Thyroid gland (tissue), 4 donors: ENCODE measurements at regions not wholly inside any gene's neighbourhood (a gene's known extent, or its start where the extent isn't known, plus 50 kb on each side); places are given as distances from the start of the nearest gene placed in this dataset.

ENCODE experiments used
- DNase-seq, 2 donors: peaks; one replicate each; pipeline ENCODE4 v3.0.0-alpha.2; 2019
- H3K27ac ChIP-seq, 3 donors: fragments of 200-600 bp; sonication (generic); 1 replicate in 2 of 3; 2 replicates in 1 of 3; pipeline ENCODE4 v1.5.1; 2016 to 2019; ENCODE audit warnings: mild to moderate bottlenecking in 1 of 3, moderate library complexity in 1 of 3
- H3K27me3 ChIP-seq: fragments of 200-600 bp; sonication (generic); one replicate; pipeline ENCODE4 v1.5.1; 2019
- H3K36me3 ChIP-seq, 2 donors: fragments of 200-600 bp; sonication (generic); one replicate each; pipeline ENCODE4 v1.5.1; 2016 to 2019
- H3K4me1 ChIP-seq, 2 donors: fragments of 200-600 bp; sonication (generic); one replicate each; pipeline ENCODE4 v1.5.1; 2017 to 2019
- H3K4me3 ChIP-seq, 3 donors: fragments of 200-600 bp; sonication (generic); replicated peaks in 1 of 3; 1 replicate in 2 of 3; 2 replicates in 1 of 3; pipeline ENCODE4 v1.5.1; 2016; ENCODE audit warnings: mild to moderate bottlenecking in 1 of 3
- H3K9me3 ChIP-seq: fragments of 200-600 bp; sonication (generic); one replicate; pipeline ENCODE4 v1.5.1; 2017
- CTCF ChIP-seq, 6 experiments: fragments of 200-600 bp in 3 of 6; fragments of 450-650 bp in 3 of 6; sonication (generic) in 3 of 6; IDR thresholded peaks; one replicate each; pipeline ENCODE4 v1.5.1; 2016 to 2019; ENCODE audit warnings: antibody characterized with exemption in 6 of 6, mild to moderate bottlenecking in 2 of 6, inconsistent platforms in 1 of 6, moderate library complexity in 1 of 6
- POLR2A ChIP-seq, 2 donors: fragments of 450-650 bp; IDR thresholded peaks; one replicate each; pipeline ENCODE4 v1.6.1; 2017; ENCODE audit warnings: antibody characterized with exemption in 2 of 2, mild to moderate bottlenecking in 2 of 2, moderate library complexity in 1 of 2
- WGBS, 2 donors: methylation state at CpG; one replicate each; pipeline ENCODE4 v1.1.5; 2017; 5-methylcytosine and 5-hydroxymethylcytosine counted together
- intact Hi-C: fragments of 100-400 bp; cut with DNase I; formaldehyde crosslinking; loops from one replicate; pipeline ENCODE4 v1.15.1; 2023

GRCh38 chr4:125725957-125726525 lies 411.3 kb downstream of the FAT4 start:
- H3K27me3 ChIP-seq: no peaks in the 10 kb centered on the region
- no peaks in the 10 kb centered on the region for H3K9me3 ChIP-seq
- 89 to 92% methylated on average over 4 of the region's 4 CpGs for WGBS, 2 donors
- H3K4me3 ChIP-seq: no peak overlapping the region
- H3K27ac ChIP-seq: no peak overlapping the region
- peaks cover 9 to 20% of the 10 kb centered on the region in 2 donors for H3K4me1 ChIP-seq
- H3K36me3 ChIP-seq: no peaks in the 10 kb centered on the region
- DNase-seq: no peak
- intact Hi-C loops: no loop called here
- no peak for TF ChIP-seq CTCF (IDR thresholded peaks at IDR 0.05)
- TF ChIP-seq POLR2A (IDR thresholded peaks at IDR 0.05): no peak

DNA sequence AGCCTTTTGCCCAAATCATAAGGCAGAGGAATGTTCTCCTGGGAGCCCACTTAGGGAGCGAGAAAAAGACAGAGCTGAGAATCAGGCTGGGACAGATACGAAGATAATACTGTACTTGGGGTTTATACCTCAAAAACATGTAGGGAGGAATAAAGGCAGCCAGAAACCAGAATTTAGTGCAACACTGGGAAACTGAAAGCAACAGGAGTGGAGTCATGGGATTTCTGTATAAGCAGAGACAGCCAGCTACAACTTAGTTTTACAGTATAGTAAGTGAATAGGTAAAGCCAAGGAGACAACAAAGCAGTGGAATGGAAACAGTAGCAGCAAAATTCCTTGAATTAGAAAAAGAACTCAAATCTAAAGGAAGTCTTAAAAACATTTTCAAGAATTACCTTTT lies 413.2 kb downstream of the FAT4 start:
- intact Hi-C loops: no loop called here
- Histone ChIP-seq H3K9me3 (no peaks in the 10 kb centered on the region), H3K36me3 (no peaks in the 10 kb centered on the region), H3K4me1 (peaks cover 9 to 20% of the 10 kb centered on the region in 2 donors), H3K27ac (peak overlapping the region in 1 of 3 donors; percentile 27), H3K4me3 (no peak overlapping the region), H3K27me3 (no peaks in the 10 kb centered on the region)
- TF ChIP-seq POLR2A (IDR thresholded peaks at IDR 0.05) (no peak), CTCF (IDR thresholded peaks at IDR 0.05) (no peak)
- no peak for DNase-seq
- 93 to 99% methylated on average over 2 of the region's 2 CpGs for WGBS, 2 donors

DNA sequence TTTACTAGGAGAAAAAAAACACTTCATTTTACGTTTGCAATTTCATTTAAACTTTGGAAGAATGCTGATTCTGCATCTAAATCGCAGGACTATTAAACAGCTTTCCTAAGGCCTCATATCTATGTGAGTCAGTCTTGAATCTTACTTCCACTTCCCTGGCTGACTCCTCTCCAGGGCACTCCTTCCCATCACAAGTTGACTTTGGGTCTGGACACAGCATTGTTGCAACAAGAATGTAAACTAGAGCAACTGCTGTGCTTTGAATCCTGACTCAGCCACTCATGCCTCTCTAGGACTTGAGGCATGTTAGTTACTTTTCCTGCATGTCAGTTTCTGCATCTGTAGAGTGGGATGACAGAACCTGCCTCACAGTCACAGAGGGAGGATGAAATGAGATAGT lies 413.8 kb downstream of the FAT4 start:
- TF ChIP-seq POLR2A (IDR thresholded peaks at IDR 0.05) (no peak), CTCF (IDR thresholded peaks at IDR 0.05) (no peak)
- Histone ChIP-seq H3K27ac (peak overlapping the region in 2 of 3 donors; percentile 27 to 69), H3K27me3 (no peaks in the 10 kb centered on the region), H3K36me3 (no peaks in the 10 kb centered on the region), H3K4me3 (no peak overlapping the region), H3K9me3 (no peaks in the 10 kb centered on the region), H3K4me1 (peaks cover 9 to 20% of the 10 kb centered on the region in 2 donors)
- WGBS, 2 donors: 72 to 85% methylated on average over 2 of the region's 2 CpGs
- intact Hi-C loops: no loop called here
- DNase-seq: peak; percentile 43 to 63

DNA sequence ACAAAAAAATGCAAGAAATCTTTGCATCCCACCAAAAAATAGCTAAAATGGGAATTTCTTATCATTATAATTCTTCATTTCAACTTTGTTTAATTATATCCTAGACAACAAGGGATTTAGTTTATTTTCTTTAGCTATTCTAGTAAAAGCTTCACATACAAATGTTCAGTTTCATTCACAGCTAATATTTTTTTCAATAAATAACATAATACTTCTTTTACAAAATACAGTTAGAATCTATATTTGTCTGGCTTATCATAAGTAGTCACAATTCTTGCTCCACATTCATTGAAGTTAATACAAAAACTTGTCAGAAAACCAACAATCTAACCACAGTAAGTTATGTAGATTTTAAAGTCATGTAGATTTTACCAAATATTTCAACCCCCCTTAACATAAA lies 414.4 kb downstream of the FAT4 start:
- TF ChIP-seq CTCF (IDR thresholded peaks at IDR 0.05): no peak
- TF ChIP-seq POLR2A (IDR thresholded peaks at IDR 0.05): no peak
- no peak for DNase-seq
- intact Hi-C loops: no loop called here
- Histone ChIP-seq H3K9me3 (no peaks in the 10 kb centered on the region), H3K4me3 (no peak overlapping the region), H3K36me3 (no peaks in the 10 kb centered on the region), H3K27me3 (no peaks in the 10 kb centered on the region), H3K27ac (peak overlapping the region in 1 of 3 donors; percentile 69), H3K4me1 (peaks cover 9 to 20% of the 10 kb centered on the region in 2 donors)

DNA sequence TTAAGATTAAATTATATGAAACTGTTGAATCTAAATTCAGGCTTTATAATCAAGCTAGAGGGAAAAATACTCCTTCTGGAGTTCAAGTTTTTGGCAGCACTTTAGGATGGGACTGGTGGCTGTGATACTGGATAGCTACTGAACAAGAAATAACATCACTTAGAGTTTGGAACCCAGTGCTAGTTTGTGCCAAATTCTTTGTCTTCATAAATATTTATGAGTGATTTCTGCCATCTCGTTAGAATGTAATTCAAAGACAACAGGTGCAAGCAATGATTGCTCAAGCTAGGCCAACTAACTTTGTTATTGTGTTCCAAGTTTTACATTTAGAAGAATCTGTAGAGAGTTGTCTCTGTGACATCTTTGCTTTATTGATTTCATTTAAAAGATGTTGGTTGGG lies 417.9 kb downstream of the FAT4 start:
- intact Hi-C loops: no loop called here
- no peak for TF ChIP-seq POLR2A (IDR thresholded peaks at IDR 0.05)
- TF ChIP-seq CTCF (IDR thresholded peaks at IDR 0.05): no peak
- no peak for DNase-seq
- no peak overlapping the region for H3K27ac ChIP-seq
- no peaks in the 10 kb centered on the region for H3K36me3 ChIP-seq
- peaks cover 9 to 20% of the 10 kb centered on the region in 2 donors for H3K4me1 ChIP-seq
- no peaks in the 10 kb centered on the region for H3K27me3 ChIP-seq
- H3K9me3 ChIP-seq: no peaks in the 10 kb centered on the region
- WGBS, 2 donors: 78 to 90% methylated on average over 1 of the region's 1 CpG
- H3K4me3 ChIP-seq: no peak overlapping the region
